HG03442 (cell line): ENCODE measurements at regions not wholly inside any gene's neighbourhood (a gene's known extent, or its start where the extent isn't known, plus 50 kb on each side); places are given as distances from the start of the nearest gene placed in this dataset.
"Not testable (repeated sequence)": the region's sequence is repeated elsewhere in the genome, so short reads cannot be mapped to it uniquely, and the experiment has no call there.

Experiments used
- ATAC-seq: cut with Tn5 transposase; IDR thresholded peaks from one replicate; pipeline ENCODE4 v1.9.1; 2021; ENCODE audit warnings: mild to moderate bottlenecking, moderate library complexity; ENCODE audit not compliant: unreplicated experiment

GRCh38 chr22:48309115-48309705 lies 1518.5 kb downstream of the BRD1 start:
- no peak for ATAC-seq

GRCh38 chr22:48307931-48308330 lies 1519.7 kb downstream of the BRD1 start:
- ATAC-seq, result no peak

DNA sequence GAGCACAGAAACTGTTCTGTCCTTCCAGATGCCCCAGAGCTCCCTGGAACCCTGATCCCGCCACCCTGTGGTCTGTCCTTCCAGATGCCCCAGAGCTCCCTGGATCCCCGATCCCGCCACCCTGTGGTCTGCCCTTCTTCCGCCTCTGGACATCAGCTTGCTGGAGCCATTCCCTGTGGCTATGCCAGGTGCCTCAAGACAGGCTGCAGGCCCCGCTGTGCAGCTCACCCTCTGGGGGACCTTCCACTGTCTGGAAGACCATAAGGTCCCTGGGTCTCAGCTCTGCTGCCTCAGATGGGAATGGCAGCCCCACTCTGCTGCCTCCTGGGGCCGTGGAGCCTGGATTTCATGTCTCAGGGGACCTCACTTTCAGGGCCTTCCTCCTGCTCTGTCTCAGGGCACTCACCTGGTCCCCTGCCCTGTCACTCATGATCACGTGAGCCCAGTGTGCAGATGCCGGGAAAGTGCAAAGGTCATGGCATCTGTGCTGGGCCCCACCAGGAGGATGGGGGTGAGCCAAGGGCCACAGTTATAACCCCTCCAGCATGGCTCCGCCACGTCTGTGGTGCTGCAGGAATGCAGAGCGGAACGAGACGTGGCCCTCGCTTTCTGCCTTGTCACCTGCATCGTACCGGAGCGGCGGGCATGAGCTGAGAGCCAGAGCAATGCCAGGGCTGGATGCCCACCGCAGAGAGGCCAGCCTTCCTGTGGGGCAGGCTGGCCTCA lies 1520.7 kb downstream of the BRD1 start:
- ATAC-seq, result no peak

- no peak for ATAC-seq
Measured at GRCh38 chr22:48306284-48306683, 1521.4 kb downstream of the BRD1 start.

GRCh38 chr22:48305726-48306235 lies 1521.9 kb downstream of the BRD1 start:
- no peak for ATAC-seq

- ATAC-seq, result no peak
Measured at GRCh38 chr22:48303369-48303725, 1524.3 kb downstream of the BRD1 start.

DNA sequence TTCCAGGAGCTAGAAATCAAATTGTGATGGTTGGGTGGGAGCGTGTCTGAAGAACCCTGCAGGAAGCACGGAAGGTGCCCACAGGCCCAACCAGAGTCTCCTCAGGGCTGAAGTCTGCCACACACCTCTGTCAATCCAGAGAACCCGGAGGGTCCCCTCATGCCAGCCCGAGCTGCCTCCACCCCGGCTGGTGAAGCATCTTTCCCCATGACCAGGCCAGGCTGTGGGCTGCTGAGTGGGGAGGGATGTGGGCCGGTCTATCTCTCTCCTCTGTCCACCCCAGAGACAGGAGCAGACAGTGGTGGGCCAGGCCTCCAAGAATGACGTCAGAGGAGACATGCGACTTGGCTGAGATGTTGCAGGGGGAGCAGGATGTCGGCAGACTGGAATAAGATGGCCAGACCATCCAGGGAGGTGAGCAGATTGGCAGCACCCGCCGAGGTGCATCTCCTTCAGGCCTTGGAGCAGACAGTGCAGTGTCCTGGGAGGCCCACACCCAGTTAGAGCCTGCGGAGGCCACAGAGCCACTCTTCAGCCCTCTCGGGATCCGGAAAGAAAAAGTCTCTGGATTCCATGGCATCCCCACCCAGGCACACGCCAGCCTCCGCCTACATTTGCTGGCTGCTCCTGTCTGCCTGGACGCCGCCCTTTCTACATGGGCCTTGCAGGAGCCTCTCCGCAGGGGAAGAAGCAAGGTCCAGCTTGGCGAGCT lies 1524.9 kb downstream of the BRD1 start:
- ATAC-seq, result no peak

GRCh38 chr22:48301908-48302307 lies 1525.8 kb downstream of the BRD1 start:
- ATAC-seq, result no peak

DNA sequence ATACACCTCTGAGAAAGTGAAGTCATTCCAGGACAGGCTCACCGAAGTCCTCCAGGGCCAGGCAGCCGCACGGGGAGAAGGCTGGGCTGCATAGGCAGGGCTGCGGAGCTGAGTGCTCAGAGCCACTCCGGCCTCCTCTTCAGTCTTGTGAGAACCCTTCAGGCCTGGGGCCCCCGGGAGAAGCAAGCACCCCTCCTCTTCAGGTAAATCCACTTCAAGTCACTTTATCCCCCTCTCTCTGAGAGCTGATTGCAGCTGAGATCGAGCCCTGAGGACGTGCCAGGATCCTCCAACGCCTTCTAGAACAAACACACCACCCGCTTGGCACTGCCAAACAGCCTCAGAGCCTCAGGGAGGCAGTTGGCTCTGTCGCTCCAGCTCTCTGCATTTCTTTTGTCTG lies 1526.3 kb downstream of the BRD1 start:
- ATAC-seq, result no peak

- ATAC-seq, result no peak
Measured at GRCh38 chr22:48300877-48301276, 1526.8 kb downstream of the BRD1 start.

- no peak for ATAC-seq
Measured at GRCh38 chr22:48299801-48300200, 1527.9 kb downstream of the BRD1 start.

DNA sequence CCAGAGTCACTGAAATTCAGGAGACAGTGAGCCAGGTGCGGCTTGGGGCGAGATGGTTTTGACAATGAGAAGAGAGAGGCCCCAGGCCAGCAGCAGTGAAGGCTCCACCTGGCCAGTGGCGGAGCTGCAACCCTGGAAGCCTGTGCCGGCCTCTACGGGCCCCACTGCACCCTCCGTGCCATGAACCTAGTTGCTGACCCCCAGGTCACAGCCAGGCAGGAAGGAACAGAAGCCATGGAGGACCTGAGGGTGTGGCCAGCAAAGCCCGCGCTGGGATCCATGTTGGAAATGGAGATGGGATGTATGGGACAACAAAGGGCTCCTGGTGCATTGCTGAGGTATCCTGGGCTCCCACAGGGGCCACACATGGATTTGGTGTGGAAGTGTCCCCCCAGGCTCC lies 1528.5 kb downstream of the BRD1 start:
- ATAC-seq, result no peak

DNA sequence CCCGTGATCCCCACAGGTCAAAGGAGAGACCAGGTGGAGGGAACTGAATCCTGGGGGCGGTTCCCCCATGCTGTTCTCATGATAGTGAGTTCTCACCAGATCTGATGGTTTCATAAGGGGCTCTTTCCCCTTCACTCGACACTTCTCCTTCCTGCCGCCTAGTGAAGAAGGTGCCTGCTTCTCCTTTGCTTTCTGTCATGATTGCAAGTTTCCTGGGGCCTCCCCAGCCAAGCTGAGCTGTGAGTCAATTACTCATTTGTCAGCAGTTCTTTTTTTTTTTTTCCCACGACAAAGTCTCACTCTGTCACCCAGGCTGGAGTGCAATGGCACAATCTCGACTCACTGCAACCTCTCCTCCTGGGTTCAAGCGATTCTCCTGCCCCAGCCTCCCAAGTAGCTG lies 1530.4 kb downstream of the BRD1 start:
- ATAC-seq, result no peak

GRCh38 chr22:48289954-48290353 lies 1527.5 kb downstream of the TBC1D22A start:
- ATAC-seq, result not testable (repeated sequence)

DNA sequence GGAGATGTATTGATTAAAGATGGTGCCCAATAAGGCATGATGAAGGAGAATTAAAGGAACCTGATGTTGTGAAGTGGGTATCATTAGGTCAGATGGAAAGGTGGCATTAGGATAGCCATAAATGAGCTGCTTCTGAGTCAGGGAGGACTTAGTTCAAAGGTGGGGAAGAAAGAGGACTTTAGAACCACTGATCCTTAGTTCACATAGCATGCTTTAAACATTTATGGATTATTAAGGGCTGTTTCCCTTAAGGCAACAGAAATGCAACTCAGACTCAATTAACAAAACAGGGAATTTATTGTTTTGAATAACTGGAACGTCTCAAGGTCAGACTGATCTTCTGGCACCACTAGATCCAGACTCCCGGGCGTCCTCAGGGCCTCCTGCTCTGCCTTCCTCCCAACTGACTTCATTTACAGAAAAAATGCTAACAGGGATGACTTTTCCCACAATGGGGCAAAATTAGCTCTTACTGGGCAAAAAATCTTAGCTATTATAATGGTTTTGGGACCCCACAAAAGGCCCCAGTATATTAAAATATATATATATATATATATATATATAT lies 1526.0 kb downstream of the TBC1D22A start:
- ATAC-seq, result no peak

GRCh38 chr22:48287031-48287430 lies 1524.6 kb downstream of the TBC1D22A start:
- ATAC-seq, result no peak

GRCh38 chr22:48284671-48285070 lies 1522.2 kb downstream of the TBC1D22A start:
- no peak for ATAC-seq

DNA sequence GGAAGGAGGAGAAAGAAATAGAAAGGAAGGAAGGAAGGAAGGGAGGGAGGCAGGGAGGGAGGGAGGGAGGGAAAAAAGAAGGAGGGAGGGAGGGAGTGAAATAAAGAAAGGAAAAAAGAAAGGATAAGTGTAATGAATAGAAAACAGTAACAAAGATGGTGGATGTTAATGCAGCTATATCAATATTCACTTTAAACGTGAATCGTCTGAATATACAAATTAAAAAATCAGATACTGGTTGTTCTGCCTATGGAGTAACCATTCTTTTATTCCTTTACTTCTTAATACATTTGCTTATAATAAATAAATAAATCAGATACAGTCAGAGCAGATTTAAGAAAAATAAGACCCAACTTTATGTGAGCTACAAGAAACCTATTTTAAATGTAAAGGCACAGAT lies 1520.4 kb downstream of the TBC1D22A start:
- no peak for ATAC-seq

GRCh38 chr22:48279461-48279756 lies 1517.0 kb downstream of the TBC1D22A start:
- ATAC-seq, result no peak

DNA sequence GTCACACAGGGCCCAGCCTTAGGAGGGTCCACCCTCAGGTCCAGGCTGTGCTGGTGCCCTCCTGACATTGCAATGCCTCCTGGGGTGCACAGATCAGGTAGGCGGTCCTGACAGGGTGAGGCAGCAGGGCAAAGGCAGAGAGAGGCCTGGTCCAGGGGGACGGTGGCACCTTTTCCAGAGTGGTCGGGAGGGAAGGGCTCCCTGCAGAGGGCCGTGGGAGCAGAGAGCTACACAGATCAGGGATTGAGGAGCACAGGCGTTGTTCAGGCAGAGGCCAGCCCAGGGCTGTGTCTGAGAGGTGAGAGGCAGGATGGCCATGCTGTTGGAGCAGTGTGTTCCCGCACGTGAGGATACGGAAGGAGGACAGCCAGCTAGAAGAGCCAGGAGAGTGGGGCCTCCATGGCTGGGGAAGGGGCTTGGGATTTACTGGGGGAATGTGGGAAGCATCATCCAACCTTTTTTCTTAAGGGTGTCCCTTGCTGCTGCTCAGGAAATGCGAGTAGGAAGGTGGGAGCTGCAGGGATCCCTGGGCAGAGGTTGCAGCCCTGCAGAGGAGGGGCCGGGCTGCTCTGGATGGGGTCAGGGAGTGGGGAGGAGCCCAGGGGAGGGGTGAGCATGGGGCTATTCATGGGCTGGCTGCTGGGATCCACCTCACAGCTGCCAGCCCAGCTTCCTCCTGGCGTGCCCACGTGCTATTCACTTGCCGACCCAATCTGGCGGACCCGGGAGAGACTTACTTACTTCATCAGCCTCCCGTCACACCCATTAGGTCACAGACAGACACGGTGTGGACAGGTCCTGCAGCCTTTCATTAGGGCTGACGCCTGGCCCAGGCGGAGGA lies 1516.4 kb downstream of the TBC1D22A start:
- no peak for ATAC-seq
